Liver (tissue), 8 donors: ENCODE measurements at regions not wholly inside any gene's neighbourhood (a gene's known extent, or its start where the extent isn't known, plus 50 kb on each side); places are given as distances from the start of the nearest gene placed in this dataset.

Source experiments
- DNase-seq: peaks from one replicate; pipeline ENCODE4 v3.0.0-alpha.2; 2017; ENCODE audit warnings: low spot score
- H3K27ac ChIP-seq, 2 donors: one replicate each; pipeline ENCODE4 v1.7.0; 2013; ENCODE audit warnings: inconsistent platforms in 2 of 2, low read length in 2 of 2, control low read depth in 1 of 2, low read depth in 1 of 2, mild to moderate bottlenecking in 1 of 2
- H3K27me3 ChIP-seq, 4 donors: one replicate each; pipeline versions ENCODE4 v1.6.1 to v1.7.0; 2013; ENCODE audit warnings: low read length in 3 of 4, inconsistent platforms in 1 of 4, mild to moderate bottlenecking in 1 of 4, moderate library complexity in 1 of 4; ENCODE audit not compliant: control insufficient read depth in 4 of 4, insufficient read depth in 4 of 4
- H3K36me3 ChIP-seq, 4 donors: one replicate each; pipeline versions ENCODE4 v1.6.1 to v1.7.0; 2013; ENCODE audit warnings: low read length in 3 of 4, mild to moderate bottlenecking in 3 of 4, low read depth in 1 of 4, moderate library complexity in 1 of 4; ENCODE audit not compliant: control insufficient read depth in 4 of 4, insufficient read depth in 3 of 4
- H3K4me1 ChIP-seq, 4 donors: one replicate each; pipeline versions ENCODE4 v1.6.1 to v1.7.0; 2013; ENCODE audit warnings: low read length in 3 of 4, mild to moderate bottlenecking in 3 of 4, moderate library complexity in 1 of 4; ENCODE audit not compliant: control insufficient read depth in 4 of 4, insufficient read depth in 4 of 4
- H3K4me3 ChIP-seq, 3 donors: one replicate each; pipeline versions ENCODE4 v1.6.1 to v1.7.0; 2013; ENCODE audit warnings: low read length in 3 of 3, control low read depth in 1 of 3, low read depth in 1 of 3, mild to moderate bottlenecking in 1 of 3
- H3K9ac ChIP-seq, 2 donors: one replicate each; pipeline ENCODE4 v1.7.0; 2013; ENCODE audit warnings: low read length in 2 of 2, mild to moderate bottlenecking in 2 of 2, moderate library complexity in 2 of 2, control low read depth in 1 of 2, low read depth in 1 of 2
- H3K9me3 ChIP-seq, 4 donors: one replicate each; pipeline versions ENCODE4 v1.6.1 to v1.7.0; 2013; ENCODE audit warnings: low read length in 3 of 4; ENCODE audit not compliant: control insufficient read depth in 4 of 4
- CTCF ChIP-seq: fragments of 150-350 bp; IDR thresholded peaks from 2 replicates; pipeline ENCODE4 v1.5.1; 2017; ENCODE audit warnings: improper control_type of control experiment, low read depth, low read length; ENCODE audit not compliant: missing input control
- EGR1 ChIP-seq, 2 donors: IDR thresholded peaks; 2 replicates each; pipeline ENCODE4 v1.6.1; 2016 to 2018; ENCODE audit warnings: antibody characterized with exemption in 2 of 2, low read depth in 2 of 2
- FOXA1 ChIP-seq: IDR thresholded peaks from 2 replicates; pipeline ENCODE4 v1.6.1; 2016; ENCODE audit warnings: antibody characterized with exemption
- FOXA2 ChIP-seq: IDR thresholded peaks from 2 replicates; pipeline ENCODE4 v1.6.1; 2016; ENCODE audit warnings: antibody characterized with exemption
- GABPA ChIP-seq, 2 donors: IDR thresholded peaks in 1 of 2; conservative IDR thresholded peaks in 1 of 2; 2 replicates each; pipeline ENCODE4 v1.6.1; 2016; ENCODE audit warnings: antibody characterized with exemption in 2 of 2, mild to moderate bottlenecking in 1 of 2, moderate library complexity in 1 of 2
- HNF4A ChIP-seq, 2 donors: conservative IDR thresholded peaks; 2 replicates each; pipeline ENCODE4 v1.6.1; 2016; ENCODE audit warnings: antibody characterized with exemption in 2 of 2, mild to moderate bottlenecking in 2 of 2
- HNF4G ChIP-seq: IDR thresholded peaks from 2 replicates; pipeline ENCODE4 v1.6.1; 2016; ENCODE audit warnings: antibody characterized with exemption
- JUND ChIP-seq, 2 donors: IDR thresholded peaks; 2 replicates each; pipeline ENCODE4 v1.6.1; 2016; ENCODE audit warnings: antibody characterized with exemption in 2 of 2
- NR2F2 ChIP-seq: IDR thresholded peaks from 2 replicates; pipeline ENCODE4 v1.6.1; 2016; ENCODE audit warnings: antibody characterized with exemption
- RAD21 ChIP-seq, 2 donors: IDR thresholded peaks; 2 replicates each; pipeline ENCODE4 v1.6.1; 2016; ENCODE audit warnings: antibody characterized with exemption in 2 of 2, mild to moderate bottlenecking in 2 of 2
- RXRA ChIP-seq, 2 donors: IDR thresholded peaks; 2 replicates each; pipeline ENCODE4 v1.6.1; 2017 to 2018; ENCODE audit warnings: antibody characterized with exemption in 2 of 2, mild to moderate bottlenecking in 1 of 2
- SP1 ChIP-seq: IDR thresholded peaks from 2 replicates; pipeline ENCODE4 v1.6.1; 2018; ENCODE audit warnings: antibody characterized with exemption, mild to moderate bottlenecking
- TAF1 ChIP-seq: conservative IDR thresholded peaks from 2 replicates; pipeline ENCODE4 v1.6.1; 2016; ENCODE audit warnings: antibody characterized with exemption, mild to moderate bottlenecking
- YY1 ChIP-seq: IDR thresholded peaks from 2 replicates; pipeline ENCODE4 v1.6.1; 2016; ENCODE audit warnings: antibody characterized with exemption, mild to moderate bottlenecking
- WGBS: extraction: QIAGEN DNeasy Blood & Tissue Kit; methylation state at CpG from one replicate; pipeline ENCODE4 v1.1.7; 2013; 5-methylcytosine and 5-hydroxymethylcytosine counted together
- TF ChIP-seq, protein P1 (sequence below): IDR thresholded peaks from 2 replicates; pipeline ENCODE4 v1.6.1; 2016; ENCODE audit warnings: antibody characterized with exemption
- TF ChIP-seq, protein P2 (sequence below): IDR thresholded peaks from 2 replicates; pipeline ENCODE4 v1.6.1; 2016; ENCODE audit warnings: antibody characterized with exemption
- TF ChIP-seq, protein P3 (sequence below): IDR thresholded peaks from 2 replicates; pipeline ENCODE4 v1.6.1; 2016; ENCODE audit warnings: antibody characterized with exemption
- TF ChIP-seq, protein P4 (sequence below): IDR thresholded peaks from 2 replicates; pipeline ENCODE4 v1.6.1; 2016; ENCODE audit warnings: antibody characterized with exemption, mild to moderate bottlenecking
- donor health status: healthy.
- donor health status: healthy.
- donor health status: healthy.
- donor health status: healthy.
- donor health status: healthy.

GRCh38 chr19:29131456-29131855 lies 81.5 kb downstream of the UQCRFS1 start (continued):
- TF ChIP-seq, protein P1, sequence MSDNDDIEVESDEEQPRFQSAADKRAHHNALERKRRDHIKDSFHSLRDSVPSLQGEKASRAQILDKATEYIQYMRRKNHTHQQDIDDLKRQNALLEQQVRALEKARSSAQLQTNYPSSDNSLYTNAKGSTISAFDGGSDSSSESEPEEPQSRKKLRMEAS, result no peak

DNA sequence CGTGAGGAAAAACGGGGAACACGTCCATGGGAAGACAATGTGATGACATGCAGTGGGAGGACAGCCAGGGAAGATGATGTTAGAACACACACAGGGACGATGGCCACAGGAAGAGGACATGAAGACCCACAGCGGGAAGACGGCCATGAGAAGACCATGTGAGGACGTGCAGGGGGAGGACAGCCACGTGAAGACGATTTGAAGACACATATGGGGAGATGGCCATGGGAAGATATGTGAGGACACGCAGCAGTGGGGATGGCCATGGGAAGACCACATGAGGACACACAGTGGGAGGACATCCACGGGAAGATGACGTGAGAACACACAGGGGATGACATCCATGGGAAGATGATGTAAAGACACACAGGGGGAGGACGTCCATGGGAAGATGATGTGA lies 83.8 kb downstream of the UQCRFS1 start:
- TF ChIP-seq, protein P2, sequence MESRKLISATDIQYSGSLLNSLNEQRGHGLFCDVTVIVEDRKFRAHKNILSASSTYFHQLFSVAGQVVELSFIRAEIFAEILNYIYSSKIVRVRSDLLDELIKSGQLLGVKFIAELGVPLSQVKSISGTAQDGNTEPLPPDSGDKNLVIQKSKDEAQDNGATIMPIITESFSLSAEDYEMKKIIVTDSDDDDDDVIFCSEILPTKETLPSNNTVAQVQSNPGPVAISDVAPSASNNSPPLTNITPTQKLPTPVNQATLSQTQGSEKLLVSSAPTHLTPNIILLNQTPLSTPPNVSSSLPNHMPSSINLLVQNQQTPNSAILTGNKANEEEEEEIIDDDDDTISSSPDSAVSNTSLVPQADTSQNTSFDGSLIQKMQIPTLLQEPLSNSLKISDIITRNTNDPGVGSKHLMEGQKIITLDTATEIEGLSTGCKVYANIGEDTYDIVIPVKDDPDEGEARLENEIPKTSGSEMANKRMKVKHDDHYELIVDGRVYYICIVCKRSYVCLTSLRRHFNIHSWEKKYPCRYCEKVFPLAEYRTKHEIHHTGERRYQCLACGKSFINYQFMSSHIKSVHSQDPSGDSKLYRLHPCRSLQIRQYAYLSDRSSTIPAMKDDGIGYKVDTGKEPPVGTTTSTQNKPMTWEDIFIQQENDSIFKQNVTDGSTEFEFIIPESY, result no peak
- TF ChIP-seq NR2F2, result no peak
- no peak for TF ChIP-seq EGR1 (IDR thresholded peaks at IDR 0.05; ENCODE audit: low read depth in 2 of 2)
- Histone ChIP-seq H3K27ac (no peak overlapping the region), H3K36me3 (no peaks in the 10 kb centered on the region), H3K9ac (no peak overlapping the region), H3K9me3 (peaks cover 0 to 6% (median 4%) of the 10 kb centered on the region in 4 donors), H3K4me3 (no peak overlapping the region), H3K27me3 (peaks cover 0 to 2% (median 0%) of the 10 kb centered on the region in 4 donors), H3K4me1 (no peaks in the 10 kb centered on the region)
- 84% methylated on average over 13 of the region's 13 CpGs for WGBS
- DNase-seq, result no peak

GRCh38 chr19:29128203-29128602 lies 84.7 kb downstream of the UQCRFS1 start:
- H3K9ac ChIP-seq, result no peak overlapping the region
- no peak overlapping the region for H3K4me3 ChIP-seq
- peaks cover 0 to 2% (median 0%) of the 10 kb centered on the region in 4 donors for H3K27me3 ChIP-seq
- peaks cover 0 to 6% (median 4%) of the 10 kb centered on the region in 4 donors for H3K9me3 ChIP-seq
- whole genome bisulfite sequencing, result 87% methylated on average over 8 of the region's 8 CpGs
- H3K27ac ChIP-seq, result no peak overlapping the region
- DNase-seq, result no peak
- H3K4me1 ChIP-seq, result no peaks in the 10 kb centered on the region
- no peak for TF ChIP-seq TAF1
- TF ChIP-seq, protein P3, sequence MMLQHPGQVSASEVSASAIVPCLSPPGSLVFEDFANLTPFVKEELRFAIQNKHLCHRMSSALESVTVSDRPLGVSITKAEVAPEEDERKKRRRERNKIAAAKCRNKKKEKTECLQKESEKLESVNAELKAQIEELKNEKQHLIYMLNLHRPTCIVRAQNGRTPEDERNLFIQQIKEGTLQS, result no peak
- TF ChIP-seq RAD21 (IDR thresholded peaks at IDR 0.05), result no peak
- TF ChIP-seq, protein P2, result no peak
- TF ChIP-seq FOXA2, result no peak
- TF ChIP-seq YY1, result no peak
- TF ChIP-seq JUND (IDR thresholded peaks at IDR 0.05), result no peak
- TF ChIP-seq NR2F2, result no peak
- TF ChIP-seq RXRA (IDR thresholded peaks at IDR 0.05), result no peak
- TF ChIP-seq GABPA (IDR thresholded peaks at IDR 0.05 in 1 of 2, conservative IDR thresholded peaks at IDR 0.05 in 1 of 2), result no peak
- TF ChIP-seq HNF4G, result no peak
- TF ChIP-seq, protein P4, sequence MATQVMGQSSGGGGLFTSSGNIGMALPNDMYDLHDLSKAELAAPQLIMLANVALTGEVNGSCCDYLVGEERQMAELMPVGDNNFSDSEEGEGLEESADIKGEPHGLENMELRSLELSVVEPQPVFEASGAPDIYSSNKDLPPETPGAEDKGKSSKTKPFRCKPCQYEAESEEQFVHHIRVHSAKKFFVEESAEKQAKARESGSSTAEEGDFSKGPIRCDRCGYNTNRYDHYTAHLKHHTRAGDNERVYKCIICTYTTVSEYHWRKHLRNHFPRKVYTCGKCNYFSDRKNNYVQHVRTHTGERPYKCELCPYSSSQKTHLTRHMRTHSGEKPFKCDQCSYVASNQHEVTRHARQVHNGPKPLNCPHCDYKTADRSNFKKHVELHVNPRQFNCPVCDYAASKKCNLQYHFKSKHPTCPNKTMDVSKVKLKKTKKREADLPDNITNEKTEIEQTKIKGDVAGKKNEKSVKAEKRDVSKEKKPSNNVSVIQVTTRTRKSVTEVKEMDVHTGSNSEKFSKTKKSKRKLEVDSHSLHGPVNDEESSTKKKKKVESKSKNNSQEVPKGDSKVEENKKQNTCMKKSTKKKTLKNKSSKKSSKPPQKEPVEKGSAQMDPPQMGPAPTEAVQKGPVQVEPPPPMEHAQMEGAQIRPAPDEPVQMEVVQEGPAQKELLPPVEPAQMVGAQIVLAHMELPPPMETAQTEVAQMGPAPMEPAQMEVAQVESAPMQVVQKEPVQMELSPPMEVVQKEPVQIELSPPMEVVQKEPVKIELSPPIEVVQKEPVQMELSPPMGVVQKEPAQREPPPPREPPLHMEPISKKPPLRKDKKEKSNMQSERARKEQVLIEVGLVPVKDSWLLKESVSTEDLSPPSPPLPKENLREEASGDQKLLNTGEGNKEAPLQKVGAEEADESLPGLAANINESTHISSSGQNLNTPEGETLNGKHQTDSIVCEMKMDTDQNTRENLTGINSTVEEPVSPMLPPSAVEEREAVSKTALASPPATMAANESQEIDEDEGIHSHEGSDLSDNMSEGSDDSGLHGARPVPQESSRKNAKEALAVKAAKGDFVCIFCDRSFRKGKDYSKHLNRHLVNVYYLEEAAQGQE, result no peak
- no peak for TF ChIP-seq EGR1 (IDR thresholded peaks at IDR 0.05; ENCODE audit: low read depth in 2 of 2)
- no peak for TF ChIP-seq CTCF
- TF ChIP-seq, protein P1, result no peak
- TF ChIP-seq HNF4A (conservative IDR thresholded peaks at IDR 0.05), result no peak
- TF ChIP-seq SP1, result no peak
- TF ChIP-seq FOXA1, result no peak
- no peaks in the 10 kb centered on the region for H3K36me3 ChIP-seq
